ENCODE measurements at regions not wholly inside any gene's neighbourhood (a gene's known extent, or its start where the extent isn't known, plus 50 kb on each side); places are given as distances from the start of the nearest gene placed in this dataset.
A peak's percentile ranks its signal among the peaks of the same experiment; 100 is the strongest.

GRCh38 chr7:131110297-131111080 is 217.2 kb upstream of the MKLN1 start:
- DNase-seq: peak; percentile 15

- DNase-seq: peak; percentile 63
These were observed 216.5 kb upstream of the MKLN1 start for GRCh38 chr7:131111081-131111576.

- no peak for DNase-seq
These were observed 215.9 kb upstream of the MKLN1 start for GRCh38 chr7:131111792-131112191.

- no peak for DNase-seq
These were observed 215.2 kb upstream of the MKLN1 start for GRCh38 chr7:131112431-131112830.

GRCh38 chr7:131115340-131115739 is 212.3 kb upstream of the MKLN1 start:
- no peak for DNase-seq

GRCh38 chr7:131117439-131117838 is 210.2 kb upstream of the MKLN1 start:
- no peak for DNase-seq

- DNase-seq: no peak
These were observed 208.3 kb upstream of the MKLN1 start for GRCh38 chr7:131119381-131119780.

GRCh38 chr7:131122394-131122793 is 205.3 kb upstream of the MKLN1 start:
- no peak for DNase-seq

GRCh38 chr7:131124001-131124629 is 203.6 kb upstream of the MKLN1 start:
- no peak for DNase-seq

- DNase-seq: no peak
These were observed 202.8 kb upstream of the MKLN1 start for GRCh38 chr7:131124867-131125266.

GRCh38 chr7:131130324-131130723 is 197.4 kb upstream of the MKLN1 start:
- no peak for DNase-seq

GRCh38 chr7:131131012-131131745 is 196.5 kb upstream of the MKLN1 start:
- no peak for DNase-seq

GRCh38 chr7:131131746-131132431 is 195.8 kb upstream of the MKLN1 start:
- no peak for DNase-seq

- DNase-seq: no peak
These were observed 188.2 kb upstream of the MKLN1 start for GRCh38 chr7:131139462-131139861.

GRCh38 chr7:131141443-131141967 is 186.2 kb upstream of the MKLN1 start:
- no peak for DNase-seq

GRCh38 chr7:131143869-131144268 is 183.8 kb upstream of the MKLN1 start:
- no peak for DNase-seq

- DNase-seq: peak; percentile 45
These were observed 182.7 kb upstream of the MKLN1 start for GRCh38 chr7:131145026-131145425.

- DNase-seq: no peak
These were observed 181.9 kb upstream of the MKLN1 start for GRCh38 chr7:131145770-131146169.

GRCh38 chr7:131147604-131148003 is 180.1 kb upstream of the MKLN1 start:
- DNase-seq: no peak

GRCh38 chr7:131148258-131148657 is 179.4 kb upstream of the MKLN1 start:
- DNase-seq: no peak

- DNase-seq: no peak
These were observed 178.8 kb upstream of the MKLN1 start for GRCh38 chr7:131148708-131149428.

GRCh38 chr7:131149429-131149773 is 178.3 kb upstream of the MKLN1 start:
- no peak for DNase-seq
